GM23338 (cell line): ENCODE measurements at regions not wholly inside any gene's neighbourhood (a gene's known extent, or its start where the extent isn't known, plus 50 kb on each side); places are given as distances from the start of the nearest gene placed in this dataset.

Source experiments
- CREB1 ChIP-seq: fragments of 250-450 bp; sonication (Bioruptor Pico); IDR thresholded peaks from 2 replicates; pipeline ENCODE4 v1.5.0; 2020; ENCODE audit warnings: low read depth, mild to moderate bottlenecking, moderate library complexity
- EZH2 ChIP-seq: fragments of 200-600 bp; sonication (generic); IDR thresholded peaks from one replicate; pipeline ENCODE4 v1.8.0; 2017; ENCODE audit warnings: antibody characterized with exemption, mild to moderate bottlenecking, low read depth; ENCODE audit not compliant: unreplicated experiment
- EZH2phosphoT487 ChIP-seq: fragments of 200-600 bp; sonication (generic); IDR thresholded peaks from one replicate; pipeline ENCODE4 v1.8.1; 2018; ENCODE audit warnings: antibody characterized with exemption; ENCODE audit not compliant: unreplicated experiment
- JUNB ChIP-seq: IDR thresholded peaks from one replicate; pipeline ENCODE4 v1.6.1; 2016; ENCODE audit warnings: antibody characterized with exemption; ENCODE audit not compliant: unreplicated experiment
- NANOG ChIP-seq: IDR thresholded peaks from 2 replicates; pipeline ENCODE4 v1.6.1; 2016; ENCODE audit warnings: antibody characterized with exemption, borderline replicate concordance
- POLR2AphosphoS5 ChIP-seq: IDR thresholded peaks from 2 replicates; pipeline ENCODE4 v1.6.1; 2016; ENCODE audit warnings: antibody characterized with exemption, low read depth
- TF ChIP-seq, protein P1 (sequence below), 2 experiments: fragments of 200-600 bp in 1 of 2; sonication (generic) in 1 of 2; conservative IDR thresholded peaks; 2 replicates each; pipeline versions ENCODE4 v1.5.1 to v1.6.1; 2016 to 2017; ENCODE audit warnings: antibody characterized with exemption in 2 of 2, low read depth in 2 of 2, mild to moderate bottlenecking in 2 of 2, moderate library complexity in 1 of 2
- TF ChIP-seq, protein P2 (sequence below): IDR thresholded peaks from one replicate; pipeline ENCODE4 v1.6.1; 2018; ENCODE audit warnings: antibody characterized with exemption; ENCODE audit not compliant: unreplicated experiment

DNA sequence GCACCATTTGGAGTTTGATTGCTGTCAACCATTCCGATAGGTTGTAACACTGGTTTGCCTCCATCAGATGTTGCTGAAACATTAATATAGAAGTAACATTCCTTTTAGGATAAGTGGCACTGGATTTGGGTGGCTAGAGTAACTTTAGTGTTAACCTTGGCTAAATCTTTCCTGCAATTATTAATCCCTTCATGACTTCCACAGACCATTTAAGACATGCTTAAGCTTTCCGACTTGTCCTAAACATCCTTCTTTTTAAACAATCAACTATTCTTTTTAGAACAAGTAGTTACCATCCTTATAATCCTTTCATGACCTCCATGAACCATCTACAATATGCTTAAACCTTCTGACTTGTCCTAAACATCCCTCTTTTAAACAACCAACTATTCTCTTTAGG is 465.5 kb downstream of the DCDC2C start:
- TF ChIP-seq, protein P1, sequence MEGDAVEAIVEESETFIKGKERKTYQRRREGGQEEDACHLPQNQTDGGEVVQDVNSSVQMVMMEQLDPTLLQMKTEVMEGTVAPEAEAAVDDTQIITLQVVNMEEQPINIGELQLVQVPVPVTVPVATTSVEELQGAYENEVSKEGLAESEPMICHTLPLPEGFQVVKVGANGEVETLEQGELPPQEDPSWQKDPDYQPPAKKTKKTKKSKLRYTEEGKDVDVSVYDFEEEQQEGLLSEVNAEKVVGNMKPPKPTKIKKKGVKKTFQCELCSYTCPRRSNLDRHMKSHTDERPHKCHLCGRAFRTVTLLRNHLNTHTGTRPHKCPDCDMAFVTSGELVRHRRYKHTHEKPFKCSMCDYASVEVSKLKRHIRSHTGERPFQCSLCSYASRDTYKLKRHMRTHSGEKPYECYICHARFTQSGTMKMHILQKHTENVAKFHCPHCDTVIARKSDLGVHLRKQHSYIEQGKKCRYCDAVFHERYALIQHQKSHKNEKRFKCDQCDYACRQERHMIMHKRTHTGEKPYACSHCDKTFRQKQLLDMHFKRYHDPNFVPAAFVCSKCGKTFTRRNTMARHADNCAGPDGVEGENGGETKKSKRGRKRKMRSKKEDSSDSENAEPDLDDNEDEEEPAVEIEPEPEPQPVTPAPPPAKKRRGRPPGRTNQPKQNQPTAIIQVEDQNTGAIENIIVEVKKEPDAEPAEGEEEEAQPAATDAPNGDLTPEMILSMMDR (conservative IDR thresholded peaks at IDR 0.05; ENCODE audit: low read depth in 2 of 2) = no peak
- TF ChIP-seq, protein P2, sequence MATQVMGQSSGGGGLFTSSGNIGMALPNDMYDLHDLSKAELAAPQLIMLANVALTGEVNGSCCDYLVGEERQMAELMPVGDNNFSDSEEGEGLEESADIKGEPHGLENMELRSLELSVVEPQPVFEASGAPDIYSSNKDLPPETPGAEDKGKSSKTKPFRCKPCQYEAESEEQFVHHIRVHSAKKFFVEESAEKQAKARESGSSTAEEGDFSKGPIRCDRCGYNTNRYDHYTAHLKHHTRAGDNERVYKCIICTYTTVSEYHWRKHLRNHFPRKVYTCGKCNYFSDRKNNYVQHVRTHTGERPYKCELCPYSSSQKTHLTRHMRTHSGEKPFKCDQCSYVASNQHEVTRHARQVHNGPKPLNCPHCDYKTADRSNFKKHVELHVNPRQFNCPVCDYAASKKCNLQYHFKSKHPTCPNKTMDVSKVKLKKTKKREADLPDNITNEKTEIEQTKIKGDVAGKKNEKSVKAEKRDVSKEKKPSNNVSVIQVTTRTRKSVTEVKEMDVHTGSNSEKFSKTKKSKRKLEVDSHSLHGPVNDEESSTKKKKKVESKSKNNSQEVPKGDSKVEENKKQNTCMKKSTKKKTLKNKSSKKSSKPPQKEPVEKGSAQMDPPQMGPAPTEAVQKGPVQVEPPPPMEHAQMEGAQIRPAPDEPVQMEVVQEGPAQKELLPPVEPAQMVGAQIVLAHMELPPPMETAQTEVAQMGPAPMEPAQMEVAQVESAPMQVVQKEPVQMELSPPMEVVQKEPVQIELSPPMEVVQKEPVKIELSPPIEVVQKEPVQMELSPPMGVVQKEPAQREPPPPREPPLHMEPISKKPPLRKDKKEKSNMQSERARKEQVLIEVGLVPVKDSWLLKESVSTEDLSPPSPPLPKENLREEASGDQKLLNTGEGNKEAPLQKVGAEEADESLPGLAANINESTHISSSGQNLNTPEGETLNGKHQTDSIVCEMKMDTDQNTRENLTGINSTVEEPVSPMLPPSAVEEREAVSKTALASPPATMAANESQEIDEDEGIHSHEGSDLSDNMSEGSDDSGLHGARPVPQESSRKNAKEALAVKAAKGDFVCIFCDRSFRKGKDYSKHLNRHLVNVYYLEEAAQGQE = no peak
- TF ChIP-seq EZH2phosphoT487 (no peak), EZH2 (no peak), POLR2AphosphoS5 (no peak), CREB1 (no peak), NANOG (no peak), JUNB (no peak)
